NOMO-1 treated with dmso at 0.1 percent for 144 hours (cell line): ENCODE measurements at regions not wholly inside any gene's neighbourhood (a gene's known extent, or its start where the extent isn't known, plus 50 kb on each side); places are given as distances from the start of the nearest gene placed in this dataset.
"Not testable (repeated sequence)": the region's sequence is repeated elsewhere in the genome, so short reads cannot be mapped to it uniquely, and the experiment has no call there.

Experiments used
- DNase-seq: peaks from one replicate; lab custom pipeline; 2025; ENCODE audit not compliant: unreplicated experiment; lab: John Stamatoyannopoulos, UW

DNA sequence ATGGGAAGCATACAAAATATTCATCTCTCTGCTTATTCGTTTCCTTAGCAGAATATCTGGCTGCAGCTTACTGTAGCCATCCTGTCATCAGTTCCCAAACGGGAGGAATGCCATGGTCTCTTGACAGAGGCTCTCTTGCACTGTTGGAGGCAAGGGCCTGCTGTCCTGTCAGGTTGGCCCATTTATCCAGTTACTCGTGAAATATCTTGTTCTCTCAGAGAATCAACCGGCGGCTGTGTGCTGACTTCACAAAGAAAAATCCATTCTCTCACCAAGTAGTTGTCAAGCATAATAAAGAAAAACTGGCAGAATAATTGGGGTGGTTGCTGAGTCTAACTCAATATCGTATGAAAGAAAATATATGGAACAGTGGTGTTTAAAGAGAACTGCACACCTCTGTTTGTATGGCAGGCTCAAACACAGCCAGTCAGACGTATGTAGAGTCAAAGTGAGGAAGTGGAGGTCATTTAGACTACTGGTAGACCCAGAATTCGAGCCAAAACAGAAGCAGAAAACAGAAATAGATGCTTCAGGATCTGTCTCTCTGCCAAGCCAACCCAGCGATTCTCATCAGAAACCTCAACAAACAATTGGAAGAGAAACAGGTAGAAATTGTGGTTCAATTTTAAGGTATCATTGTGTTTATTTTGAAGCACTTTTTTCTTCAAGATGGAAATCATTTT is 349.2 kb upstream of the PRKCQ start:
- DNase-seq, result no peak

DNA sequence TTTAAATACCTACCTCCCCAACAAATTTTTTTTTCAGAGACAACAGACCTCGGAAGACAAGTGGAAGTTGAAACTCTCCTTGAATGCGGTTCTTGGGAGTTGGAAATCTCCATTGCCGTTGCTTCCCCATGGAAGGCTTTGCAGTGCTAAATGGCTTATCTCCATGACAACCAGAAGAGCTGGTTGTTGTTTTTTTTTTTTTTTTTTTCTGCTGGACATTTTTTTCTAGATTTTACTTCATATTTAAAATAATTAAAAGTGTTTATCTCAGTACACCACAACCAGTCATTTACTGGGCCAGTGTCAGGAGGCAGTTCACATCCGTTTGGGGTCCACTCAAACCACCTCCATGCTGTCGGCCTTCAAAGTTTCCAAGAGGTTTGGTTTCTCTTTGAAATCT is 348.5 kb upstream of the PRKCQ start:
- DNase-seq, result peak; percentile 20

DNA sequence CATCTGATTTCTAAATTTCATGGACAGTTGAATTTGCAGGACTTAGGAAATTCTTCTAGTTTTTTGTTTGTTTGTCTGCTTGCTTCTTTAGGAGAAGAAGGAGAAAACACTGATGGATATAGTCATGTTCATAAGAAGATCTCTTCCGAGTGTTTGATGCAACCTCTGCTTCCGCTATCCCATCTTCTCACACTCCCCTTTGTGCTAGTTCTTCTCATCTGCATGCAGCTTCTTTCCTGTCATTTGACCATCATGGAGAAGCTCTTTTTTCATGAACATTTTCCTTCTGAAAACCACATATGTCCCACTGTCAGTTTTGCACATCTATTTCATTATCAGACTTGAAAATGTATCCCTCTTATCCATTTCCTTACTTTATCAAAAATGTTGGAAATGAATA is 346.9 kb upstream of the PRKCQ start:
- DNase-seq, result peak; percentile 50

DNA sequence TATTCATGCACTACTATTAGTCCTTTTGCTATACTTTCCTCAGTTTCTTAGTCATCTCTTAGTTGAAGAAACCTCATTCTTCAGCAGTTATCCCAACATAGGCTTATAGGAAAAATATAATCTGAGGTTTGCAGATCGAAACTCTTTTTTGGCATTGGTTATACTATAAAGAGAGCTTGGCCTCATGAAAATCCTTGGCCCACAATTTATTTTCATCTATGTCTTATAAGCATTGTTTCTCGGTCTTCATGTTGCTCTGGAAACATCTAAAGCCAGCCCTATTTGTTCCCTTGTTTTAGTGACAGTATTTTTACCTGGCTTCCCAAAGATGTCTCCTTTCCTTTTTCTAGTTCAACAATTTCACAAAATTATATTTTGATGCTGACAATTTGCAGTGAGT is 345.1 kb upstream of the PRKCQ start:
- DNase-seq, result no peak

DNA sequence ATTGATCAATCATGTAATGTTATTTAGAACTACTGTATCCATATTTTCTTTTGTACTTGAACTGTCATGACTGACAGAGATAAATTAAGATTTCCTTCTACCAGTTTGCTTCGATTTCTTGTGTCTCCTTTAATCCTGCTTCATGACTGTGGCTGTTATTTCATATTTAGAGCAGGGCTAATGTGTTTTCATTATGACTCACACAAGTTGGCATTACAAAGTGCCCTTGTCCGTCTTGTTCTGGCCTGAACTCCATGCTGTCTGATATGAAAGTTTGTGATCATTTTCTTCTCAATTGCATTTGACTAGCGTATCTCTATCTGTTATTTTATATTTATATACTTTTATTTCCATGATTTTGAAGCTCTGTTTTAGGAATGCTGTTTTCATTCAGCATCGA is 344.1 kb upstream of the PRKCQ start:
- DNase-seq, result no peak

DNA sequence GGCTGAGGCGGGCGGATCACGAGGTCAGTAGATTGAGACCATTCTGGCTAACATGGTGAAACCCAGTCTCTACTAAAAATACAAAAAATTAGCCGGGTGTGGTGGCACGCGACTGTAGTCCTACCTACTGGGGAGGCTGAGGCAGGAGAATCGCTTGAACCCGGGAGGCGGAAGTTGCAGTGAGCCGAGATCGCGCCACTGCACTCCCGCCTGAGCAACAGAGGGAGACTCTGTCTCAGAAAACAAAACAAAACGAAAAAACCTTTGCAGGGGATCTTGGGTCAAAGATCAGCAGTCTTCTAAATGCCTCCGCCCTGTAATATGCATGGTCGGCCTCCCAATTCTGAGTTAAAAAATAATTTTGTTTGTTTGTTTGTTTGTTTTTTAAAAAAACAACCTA is 340.9 kb upstream of the PRKCQ start:
- not testable (repeated sequence) for DNase-seq

DNA sequence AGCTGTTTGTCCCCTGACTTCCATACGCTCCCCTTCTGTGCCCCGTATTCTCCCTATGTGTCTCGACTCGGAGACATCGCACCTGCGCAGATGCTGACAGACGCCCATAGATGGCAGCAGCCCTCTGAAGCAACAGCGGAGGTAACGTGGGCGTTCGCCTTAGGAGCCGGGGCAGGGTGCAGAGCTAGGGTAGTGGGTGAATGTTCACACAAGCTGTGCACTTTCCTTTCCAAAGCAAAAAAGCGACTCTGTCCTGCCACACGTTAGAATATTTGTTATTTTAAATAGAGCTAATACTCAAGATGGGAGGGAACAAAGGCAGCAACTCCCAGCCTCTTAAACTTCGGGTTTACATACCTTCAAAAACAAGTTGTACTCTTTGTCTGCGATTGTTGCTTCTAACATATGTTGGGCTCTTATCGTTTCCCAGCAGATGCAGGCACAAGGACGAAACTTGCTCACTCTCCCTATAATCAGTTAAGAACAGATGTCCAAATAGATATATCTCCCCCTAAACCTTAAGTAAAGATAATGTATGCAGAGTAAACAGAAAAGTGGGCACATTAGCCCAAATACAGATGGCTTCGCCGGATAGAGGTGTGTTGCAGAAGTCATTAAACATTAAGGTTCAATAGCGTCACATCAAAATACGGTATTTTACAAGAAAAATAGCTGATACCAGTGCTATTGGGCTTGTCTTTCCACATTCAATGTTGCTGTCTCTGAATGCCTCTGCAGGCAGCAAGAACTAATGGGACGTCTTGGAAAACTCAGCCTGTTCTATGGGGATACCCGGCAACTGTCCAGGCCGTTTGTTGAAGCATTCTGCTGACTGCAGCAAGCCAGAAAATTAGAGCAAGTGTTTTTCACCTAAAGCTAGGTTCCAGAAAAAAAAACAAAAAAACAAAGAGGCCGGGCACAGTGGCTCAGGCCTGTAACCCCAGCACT is 340.3 kb upstream of the PRKCQ start:
- DNase-seq, result peak; percentile 85

DNA sequence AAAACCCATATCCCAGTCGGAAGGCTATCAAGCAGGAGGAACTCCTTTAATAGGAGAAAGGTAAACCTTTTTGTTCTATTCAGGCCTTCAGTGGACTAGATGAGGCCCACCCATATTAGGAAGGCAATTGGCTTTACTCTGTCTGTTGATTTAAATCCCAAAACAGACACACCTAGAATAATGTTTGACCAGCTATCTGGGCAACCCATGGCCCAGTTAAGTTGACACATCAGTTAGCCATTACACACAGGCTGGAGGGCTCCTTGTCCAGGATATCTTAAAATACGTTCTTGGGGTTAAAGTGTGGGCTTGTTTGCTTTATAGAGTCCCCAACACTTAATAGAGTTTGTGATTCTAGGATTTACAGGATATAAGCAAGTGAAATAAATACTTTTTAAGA is 339.0 kb upstream of the PRKCQ start:
- DNase-seq, result no peak

DNA sequence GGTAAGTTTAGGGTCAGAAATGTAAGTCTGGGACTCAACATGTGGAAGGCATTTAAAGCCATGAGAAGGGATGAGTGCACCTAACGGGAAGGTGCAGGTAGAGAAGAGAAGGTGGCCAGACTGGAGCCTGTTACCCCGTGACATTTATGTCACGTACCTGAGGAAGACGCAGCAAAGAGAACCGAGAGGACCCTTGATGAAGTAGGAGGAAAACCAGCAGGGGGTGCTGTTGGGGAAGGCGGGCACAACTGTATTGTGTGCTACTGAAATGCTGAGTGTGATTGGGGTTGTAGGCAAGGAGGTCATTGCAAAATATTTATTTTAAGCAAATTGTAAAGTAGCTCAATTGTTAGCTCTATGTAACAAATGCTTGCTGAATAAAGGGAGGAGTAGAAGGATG is 338.2 kb upstream of the PRKCQ start:
- peak; percentile 47 for DNase-seq

DNA sequence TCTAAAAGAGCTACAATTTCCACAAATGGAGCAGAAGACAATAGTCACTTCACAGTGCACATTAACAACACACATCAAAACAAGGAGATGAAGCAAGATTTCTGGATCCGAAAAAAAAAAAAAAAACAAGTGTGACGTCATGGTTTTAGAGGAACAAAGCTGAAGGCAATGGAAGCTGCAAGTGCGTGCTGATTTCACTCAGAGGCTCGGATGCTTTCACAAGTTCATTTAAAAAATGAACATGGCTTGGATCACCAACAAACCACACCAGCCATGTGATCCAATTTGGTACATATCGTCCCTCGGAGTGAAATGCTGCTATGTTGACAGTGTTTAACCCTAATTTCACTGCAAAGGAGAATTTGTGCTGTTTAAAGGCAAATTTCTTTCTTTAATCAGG is 337.0 kb upstream of the PRKCQ start:
- peak; percentile 17 for DNase-seq

DNA sequence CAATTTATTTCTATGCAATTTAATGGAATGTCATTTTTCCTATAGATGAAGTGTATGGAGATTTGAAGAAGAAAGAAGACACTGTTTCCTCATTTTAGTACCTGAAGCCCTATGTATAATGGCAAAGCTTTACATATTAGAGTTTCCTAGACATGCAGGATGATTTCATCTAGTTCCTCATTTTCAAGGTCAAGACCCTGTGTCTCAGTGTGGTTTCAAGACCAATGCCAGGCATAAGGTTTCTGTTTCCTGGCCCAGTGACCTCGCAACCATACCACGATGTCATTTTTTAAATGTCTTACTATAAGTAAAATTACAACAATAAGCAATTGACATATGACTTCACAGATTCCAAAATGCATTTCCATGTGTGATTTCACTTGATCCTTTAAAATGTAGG is 336.5 kb upstream of the PRKCQ start:
- DNase-seq, result peak; percentile 72

DNA sequence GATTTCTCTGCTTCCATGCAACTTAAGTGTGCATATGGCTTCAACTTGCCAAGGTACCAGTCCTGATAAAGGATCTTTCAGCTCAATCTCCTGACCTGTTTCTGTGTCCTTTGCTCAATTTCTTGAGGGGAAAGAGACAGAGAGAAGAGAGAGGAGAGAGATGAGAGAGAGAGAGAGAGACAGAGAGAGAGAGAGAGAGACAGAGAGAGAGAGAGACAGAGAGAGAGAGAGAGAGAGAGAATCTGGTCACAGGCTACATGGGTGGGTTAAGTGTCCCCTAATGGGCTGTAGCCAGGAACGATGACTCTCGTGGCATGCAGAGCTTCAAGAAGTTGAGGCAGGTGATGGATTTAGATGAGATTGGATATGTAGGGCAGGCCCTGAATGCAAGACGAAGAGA is 335.2 kb upstream of the PRKCQ start:
- DNase-seq, result no peak

DNA sequence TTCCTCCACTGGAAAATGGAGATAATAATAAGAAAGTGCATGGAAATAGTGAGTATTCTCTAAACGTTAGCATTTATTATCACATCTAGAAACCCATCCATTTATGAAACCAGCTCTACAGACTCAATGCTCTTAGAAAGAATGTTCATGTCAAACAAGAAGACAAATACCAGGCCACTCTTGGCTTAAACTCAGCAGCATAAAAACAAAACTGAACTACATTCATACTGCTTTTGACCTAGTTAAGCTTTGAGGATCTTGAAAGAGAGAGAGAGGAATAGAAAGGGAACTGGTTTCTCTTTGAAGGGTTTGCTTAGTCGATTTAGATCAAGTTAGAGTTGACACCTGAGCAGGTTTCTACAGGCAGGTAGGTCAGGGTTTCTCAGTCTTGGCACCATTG is 332.9 kb upstream of the PRKCQ start:
- no peak for DNase-seq

DNA sequence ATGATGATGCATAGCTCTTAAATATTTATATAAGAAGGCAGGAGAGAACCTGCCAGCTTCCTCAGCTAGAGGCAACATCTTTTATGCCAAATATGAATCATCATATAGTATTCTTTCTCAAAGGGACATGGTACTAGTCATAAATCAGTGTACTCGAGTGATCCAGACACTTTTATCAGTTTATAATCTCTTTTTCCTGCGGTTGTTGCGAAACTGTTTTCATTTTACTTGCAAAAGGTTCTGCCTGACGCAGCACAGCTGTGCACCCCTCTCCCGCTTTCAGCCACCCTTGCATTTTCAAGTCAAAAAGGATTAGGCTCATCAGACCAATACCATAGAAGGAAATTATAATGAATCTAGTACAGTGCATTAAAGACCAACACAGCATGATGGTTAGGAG is 332.3 kb upstream of the PRKCQ start:
- no peak for DNase-seq

DNA sequence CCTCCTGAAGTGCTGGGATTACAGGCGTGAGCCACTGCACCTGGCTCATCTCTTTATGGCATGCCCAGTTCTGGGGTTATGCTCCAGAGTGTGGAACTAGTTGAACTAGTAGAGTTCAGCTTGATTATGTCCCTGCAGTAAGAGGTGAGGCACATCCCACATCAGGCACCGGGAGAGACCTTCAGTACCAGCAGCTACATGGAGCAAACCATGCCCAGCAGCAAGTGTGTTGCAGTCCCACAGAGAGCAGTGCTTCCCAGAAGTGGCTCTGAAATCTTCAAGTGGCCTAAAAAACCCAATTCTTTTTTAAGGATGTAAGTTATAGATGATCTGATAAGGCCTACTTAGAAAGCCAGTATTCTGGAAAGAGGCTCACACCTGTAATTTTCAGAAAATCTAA is 331.9 kb upstream of the PRKCQ start:
- DNase-seq, result no peak

DNA sequence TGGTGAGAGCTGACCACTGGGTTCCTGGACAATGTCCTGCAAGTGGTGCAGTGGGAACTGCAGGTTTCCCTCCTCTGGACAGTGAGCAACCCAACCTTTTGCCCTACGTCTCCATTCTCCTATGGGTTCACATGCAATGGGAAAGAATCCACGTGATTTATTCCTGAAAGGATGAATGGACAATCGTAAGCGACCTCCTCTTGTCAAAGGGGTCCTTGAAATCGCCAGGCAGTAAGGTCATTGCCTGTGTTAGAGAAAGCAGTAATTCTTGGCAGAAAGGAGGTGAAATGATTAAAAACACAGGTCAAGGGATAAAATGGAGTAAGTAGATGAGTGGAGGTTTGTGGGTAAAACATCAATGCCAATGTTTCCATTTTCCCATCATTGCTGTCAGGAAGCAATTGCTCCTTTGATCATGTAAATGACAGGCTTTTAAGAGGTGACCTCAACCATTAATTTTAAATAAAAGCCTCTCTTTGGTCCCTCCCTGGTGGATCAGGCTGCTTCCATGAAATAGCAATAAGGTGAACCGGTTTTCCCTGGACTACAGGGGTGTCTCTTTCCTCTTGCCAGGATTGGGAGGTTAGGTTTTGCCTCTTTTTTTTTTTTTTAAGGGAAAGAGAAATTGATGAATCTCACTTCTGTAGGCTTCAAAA is 330.0 kb upstream of the PRKCQ start:
- no peak for DNase-seq

DNA sequence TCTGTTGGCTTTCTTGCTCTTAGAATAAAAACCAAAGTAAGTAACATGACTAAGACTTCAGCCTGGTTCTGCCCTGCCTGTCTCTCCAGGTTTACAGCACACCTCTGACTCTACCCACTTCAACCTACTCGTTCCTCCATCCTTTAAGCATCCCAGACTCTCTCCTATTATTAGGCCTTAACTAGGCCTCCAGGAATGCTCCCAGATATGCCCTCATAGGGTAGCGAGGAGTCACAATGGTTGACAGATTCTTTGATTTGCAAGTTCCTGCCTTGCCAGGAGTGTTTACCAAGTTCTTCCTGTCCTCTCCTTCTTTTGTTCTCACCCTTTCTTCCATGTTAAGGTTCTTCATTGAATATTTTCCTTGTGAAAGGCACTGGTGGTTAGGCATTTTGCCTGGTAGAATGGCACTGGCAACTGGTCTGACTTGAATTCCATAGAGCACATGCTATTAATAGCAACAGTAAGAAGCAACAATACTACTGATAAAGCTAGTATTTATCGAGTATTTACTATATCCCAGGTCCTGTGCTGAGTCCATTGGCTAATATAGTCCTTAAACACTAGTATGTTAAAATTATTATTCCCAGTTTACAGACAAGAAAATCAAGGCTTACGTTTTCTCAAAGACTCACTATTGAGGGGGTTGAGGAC is 327.9 kb upstream of the PRKCQ start:
- DNase-seq, result no peak

DNA sequence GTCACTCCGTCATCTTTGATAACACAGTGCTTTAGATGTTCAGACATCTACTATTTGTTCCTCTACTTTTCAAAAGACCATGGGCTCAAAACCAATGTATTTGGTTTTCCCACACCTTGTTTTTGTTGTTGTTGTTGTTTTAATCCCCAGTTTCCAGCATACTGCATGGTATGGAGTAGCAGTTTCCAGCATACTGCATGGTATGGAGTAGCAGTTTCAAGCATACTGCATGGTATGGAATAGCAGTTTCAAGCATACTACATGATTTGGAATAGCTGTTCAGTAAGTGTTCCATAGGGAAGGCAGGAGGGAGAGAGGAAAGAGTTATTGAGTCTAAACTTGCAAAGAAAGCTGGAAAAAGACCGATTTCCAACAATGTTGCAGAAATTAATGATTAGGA is 314.3 kb upstream of the PRKCQ start:
- no peak for DNase-seq

DNA sequence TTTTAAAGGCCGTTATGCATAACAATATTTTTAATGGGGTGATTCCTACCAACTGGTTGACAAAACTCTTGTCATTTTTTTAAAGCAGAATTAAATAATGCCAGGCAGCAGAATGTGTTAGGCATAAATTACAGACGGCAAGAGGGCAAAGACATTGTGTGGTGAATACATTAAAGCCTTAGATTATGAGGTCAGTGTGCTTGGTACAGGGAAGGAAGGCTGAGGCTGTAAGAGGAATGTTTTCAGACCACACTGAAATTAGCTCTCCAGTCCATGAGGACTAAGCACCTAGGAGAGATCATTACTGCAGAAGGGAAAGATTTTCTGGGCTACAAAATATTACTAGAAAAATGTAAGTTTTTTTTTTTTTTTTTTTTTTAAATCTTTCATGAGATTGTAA is 312.8 kb upstream of the PRKCQ start:
- DNase-seq, result no peak

DNA sequence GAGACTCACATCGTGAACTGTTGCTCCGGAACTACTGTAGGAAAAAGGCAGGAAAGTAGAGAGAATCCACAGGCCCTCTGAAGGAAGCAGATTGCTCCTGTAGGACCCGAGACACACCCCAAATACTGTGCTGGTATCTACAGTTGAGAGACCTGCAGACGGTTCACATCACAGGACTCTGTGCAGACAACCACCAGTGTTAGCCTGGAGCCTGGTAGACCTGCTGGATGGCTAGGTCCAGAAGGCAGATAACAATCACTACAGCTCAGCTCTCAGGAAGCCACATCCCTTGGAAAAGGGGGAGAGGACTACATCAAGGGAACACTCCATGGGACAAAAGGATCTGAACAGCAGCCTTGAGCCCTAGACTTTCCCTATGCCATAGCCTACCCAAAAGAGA is 311.8 kb upstream of the PRKCQ start:
- DNase-seq, result no peak

DNA sequence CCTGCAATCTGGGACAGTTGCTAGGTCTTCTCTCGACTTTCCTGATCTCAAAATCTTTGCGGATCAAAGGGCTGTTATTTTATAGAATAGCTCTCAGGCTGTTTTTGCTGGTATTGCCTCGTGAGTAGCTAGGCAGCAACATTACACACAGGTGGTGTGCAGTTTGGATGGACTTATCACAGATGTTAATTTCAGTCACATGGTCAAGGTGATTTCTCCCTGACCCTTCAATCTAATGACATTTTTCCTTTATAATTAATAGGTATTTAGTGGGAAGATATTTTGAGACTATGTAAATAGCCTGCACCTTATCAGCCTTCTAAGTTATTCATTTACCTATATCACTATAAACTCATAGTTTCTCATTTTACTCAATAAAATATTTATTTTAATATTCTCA is 309.6 kb upstream of the PRKCQ start:
- no peak for DNase-seq

DNA sequence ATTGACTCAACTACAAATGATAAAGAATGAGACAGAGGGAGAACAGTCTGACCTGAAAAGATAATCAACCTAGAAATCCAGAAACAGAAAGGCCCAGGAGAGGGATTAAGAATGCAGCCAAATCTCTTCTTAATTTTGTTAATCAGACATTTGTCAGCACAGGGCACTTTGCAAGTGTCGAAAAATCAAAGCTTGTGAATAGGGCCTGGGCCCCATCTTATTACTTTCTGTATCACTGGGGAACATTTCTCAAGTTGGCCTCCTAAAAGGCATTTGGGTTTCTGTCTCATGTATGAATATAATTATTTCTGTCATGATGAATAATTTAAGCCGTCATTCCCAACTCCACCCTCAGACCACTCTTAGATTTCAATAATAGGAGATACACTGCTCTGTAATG is 308.4 kb upstream of the PRKCQ start:
- no peak for DNase-seq
